ENCODE measurements at regions not wholly inside any gene's neighbourhood (a gene's known extent, or its start where the extent isn't known, plus 50 kb on each side); places are given as distances from the start of the nearest gene placed in this dataset.

DNA sequence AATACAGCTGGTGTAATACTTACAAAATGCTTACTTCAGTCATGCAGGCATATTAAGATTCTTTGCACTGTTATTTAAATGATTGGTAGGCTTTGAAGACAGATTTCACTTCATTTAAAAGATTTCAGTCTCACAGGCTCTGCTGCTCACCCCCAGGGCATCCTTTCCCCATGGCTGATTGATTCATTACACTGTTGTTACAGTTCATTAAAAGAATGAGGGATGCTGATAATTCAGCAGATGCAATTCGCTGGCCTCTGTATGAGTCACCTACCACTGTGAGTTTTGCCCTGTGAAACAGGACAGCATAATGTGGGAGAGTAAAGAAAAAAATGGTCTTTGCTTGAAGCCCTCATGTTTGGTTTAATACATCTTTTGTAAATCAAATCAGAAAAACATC, 246.9 kb downstream of the CYLC2 start:
- TF ChIP-seq, protein P1, sequence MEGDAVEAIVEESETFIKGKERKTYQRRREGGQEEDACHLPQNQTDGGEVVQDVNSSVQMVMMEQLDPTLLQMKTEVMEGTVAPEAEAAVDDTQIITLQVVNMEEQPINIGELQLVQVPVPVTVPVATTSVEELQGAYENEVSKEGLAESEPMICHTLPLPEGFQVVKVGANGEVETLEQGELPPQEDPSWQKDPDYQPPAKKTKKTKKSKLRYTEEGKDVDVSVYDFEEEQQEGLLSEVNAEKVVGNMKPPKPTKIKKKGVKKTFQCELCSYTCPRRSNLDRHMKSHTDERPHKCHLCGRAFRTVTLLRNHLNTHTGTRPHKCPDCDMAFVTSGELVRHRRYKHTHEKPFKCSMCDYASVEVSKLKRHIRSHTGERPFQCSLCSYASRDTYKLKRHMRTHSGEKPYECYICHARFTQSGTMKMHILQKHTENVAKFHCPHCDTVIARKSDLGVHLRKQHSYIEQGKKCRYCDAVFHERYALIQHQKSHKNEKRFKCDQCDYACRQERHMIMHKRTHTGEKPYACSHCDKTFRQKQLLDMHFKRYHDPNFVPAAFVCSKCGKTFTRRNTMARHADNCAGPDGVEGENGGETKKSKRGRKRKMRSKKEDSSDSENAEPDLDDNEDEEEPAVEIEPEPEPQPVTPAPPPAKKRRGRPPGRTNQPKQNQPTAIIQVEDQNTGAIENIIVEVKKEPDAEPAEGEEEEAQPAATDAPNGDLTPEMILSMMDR (IDR thresholded peaks at IDR 0.05; ENCODE audit: low read depth, low read length), result no peak
- TF ChIP-seq MAX (IDR thresholded peaks at IDR 0.05; ENCODE audit: low read depth, low read length), result no peak
- TF ChIP-seq POLR2A (IDR thresholded peaks at IDR 0.05; ENCODE audit: extremely low read depth, insufficient read length), result no peak
- no peak for TF ChIP-seq MYC (IDR thresholded peaks at IDR 0.05; ENCODE audit: low read depth, low read length)

Measured in NB4 (cell line).